Fibroblast of skin of scalp (primary cell): ENCODE measurements at regions not wholly inside any gene's neighbourhood (a gene's known extent, or its start where the extent isn't known, plus 50 kb on each side); places are given as distances from the start of the nearest gene placed in this dataset.
"Not testable (repeated sequence)": the region's sequence is repeated elsewhere in the genome, so short reads cannot be mapped to it uniquely, and the experiment has no call there.

ENCODE experiments used
- DNase-seq: peaks from one replicate; pipeline ENCODE4 v3.0.0-alpha.2; 2013

DNA sequence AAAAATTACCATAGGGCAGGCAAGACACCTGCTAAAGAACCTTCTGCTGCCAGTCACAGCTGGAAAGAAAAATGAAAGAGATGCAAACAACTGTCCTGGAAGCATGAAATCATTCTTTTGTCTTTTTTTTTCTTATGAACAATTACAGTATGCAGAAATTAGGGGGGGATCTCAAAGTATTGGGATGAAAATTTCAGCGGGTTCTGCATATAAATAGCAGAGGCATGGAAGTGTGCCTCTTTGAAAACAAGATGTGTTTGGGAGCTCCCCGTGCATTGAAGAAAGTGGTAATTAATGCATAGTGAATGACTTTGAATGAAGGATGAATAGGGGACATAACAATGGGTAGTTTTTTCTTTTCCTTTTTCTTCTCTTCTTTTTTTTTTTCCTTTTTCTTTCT is 431.2 kb downstream of the SOX2 start:
- DNase-seq, result no peak

DNA sequence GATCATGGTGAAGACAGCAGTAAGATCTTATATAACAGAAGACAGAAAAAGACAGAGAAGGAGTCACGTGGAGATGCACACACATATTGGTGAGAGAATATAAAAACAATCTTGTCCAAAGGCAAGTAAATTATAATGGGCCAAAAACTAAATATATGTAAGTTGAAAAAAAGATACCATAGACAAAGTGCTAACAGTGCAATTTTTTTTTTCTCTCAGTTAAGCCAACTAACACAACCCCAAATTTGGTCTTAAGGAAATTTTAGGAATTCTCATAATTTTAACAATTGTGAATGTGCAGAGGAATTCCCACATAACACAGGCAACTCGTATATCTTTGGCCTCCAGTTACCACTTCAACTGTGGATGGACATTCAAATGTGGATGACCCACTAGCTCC is 432.2 kb downstream of the SOX2 start:
- DNase-seq, result no peak

- no peak for DNase-seq
Observed at GRCh38 chr3:182148360-182148759, 436.6 kb downstream of the SOX2 start.

- no peak for DNase-seq
Observed at GRCh38 chr3:182149594-182149993, 437.9 kb downstream of the SOX2 start.

GRCh38 chr3:182156326-182156725 is 444.6 kb downstream of the SOX2 start:
- not testable (repeated sequence) for DNase-seq

DNA sequence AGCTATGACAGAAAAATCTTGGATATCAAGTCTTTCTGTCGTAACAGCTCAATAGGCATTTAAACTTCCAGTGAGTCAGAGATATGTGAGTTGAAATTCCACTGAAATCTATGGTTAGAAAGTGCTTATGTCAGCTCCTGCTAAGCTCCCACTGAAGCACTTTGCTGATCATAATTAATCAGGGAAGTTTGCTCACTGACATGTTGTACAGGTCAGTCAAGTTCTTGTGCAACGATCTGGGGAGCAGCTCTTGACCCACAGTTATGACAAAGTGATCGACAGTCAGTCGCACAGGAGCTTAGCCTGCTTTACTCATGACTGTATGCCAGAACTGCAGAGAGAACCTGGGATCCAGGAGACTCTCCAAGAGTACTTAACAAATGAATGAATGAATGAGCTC is 453.5 kb downstream of the SOX2 start:
- DNase-seq, result peak; percentile 8

DNA sequence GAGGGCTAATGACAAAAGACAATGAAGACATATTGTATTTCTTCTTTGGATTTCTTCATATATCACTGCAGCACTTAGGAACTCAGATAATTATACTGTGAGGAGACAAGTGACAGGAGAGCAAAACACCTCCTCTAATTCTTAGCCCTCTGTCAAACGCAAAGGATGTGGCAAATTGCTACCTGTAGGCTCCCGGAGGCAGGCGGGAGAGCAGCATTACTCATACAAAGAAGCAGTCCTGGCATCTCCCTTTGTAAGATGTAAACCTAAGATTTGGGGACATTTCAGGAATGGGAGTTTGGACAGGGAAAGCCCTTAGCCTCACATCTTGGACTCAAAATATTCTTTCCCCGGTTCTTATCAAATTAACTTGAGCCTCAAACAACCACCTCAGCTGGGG is 460.8 kb downstream of the SOX2 start:
- no peak for DNase-seq

GRCh38 chr3:182178488-182179200 is 466.9 kb downstream of the SOX2 start:
- DNase-seq, result no peak

- DNase-seq, result no peak
Observed at GRCh38 chr3:182179631-182180030, 467.9 kb downstream of the SOX2 start.

DNA sequence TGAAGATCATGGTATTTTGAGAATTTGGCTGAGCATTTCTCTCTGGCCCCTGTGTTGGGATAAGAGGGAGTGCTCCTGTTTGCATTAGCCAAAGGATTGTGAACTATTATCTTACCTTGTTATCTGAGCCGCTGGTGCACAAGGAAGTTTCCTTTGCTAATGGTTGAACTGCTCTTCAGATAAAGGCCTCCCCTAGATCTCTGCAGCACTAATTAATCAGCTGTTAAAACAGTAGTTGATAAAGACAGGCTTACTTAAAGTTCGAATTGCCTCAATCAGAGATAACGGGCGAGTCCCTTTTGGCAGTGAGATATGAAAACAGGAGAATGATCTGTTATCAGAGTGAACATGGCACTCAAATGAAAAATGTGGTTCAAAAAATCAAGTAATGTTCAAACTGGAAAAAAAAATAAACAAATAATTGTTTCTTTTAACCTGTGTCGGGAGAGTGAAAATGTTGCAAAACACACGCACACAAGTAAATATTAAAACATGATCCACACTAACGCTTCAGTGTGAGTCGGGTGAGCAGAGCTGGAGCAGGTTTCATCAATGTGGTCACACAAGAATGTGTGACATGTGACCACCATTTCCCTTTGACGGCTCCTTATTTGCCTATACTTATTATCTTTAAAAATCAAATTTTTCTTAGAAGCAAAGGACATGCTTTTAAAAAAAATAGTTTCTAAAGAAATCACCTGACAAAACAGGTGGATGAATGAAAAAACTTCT is 469.1 kb downstream of the SOX2 start:
- DNase-seq, result no peak

DNA sequence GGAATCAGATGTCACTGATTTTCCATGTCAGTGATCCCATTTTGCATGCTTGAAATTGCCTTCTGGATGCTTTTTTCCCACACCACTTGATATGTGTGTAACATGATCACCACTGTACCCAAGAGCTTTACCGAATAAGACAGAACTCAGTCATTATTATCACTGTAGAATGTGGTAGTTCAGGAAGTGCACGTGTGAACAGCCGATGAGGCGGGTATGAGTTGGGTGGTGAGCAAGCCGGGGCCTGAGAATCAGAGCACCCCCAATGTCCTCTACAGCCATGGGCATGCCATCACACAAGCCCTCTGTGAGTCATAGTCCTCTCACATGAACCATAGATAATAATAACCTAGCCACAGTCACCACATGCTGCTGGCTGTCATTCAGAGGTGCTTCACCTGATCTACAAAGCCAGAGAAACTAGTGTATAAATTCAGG is 470.8 kb downstream of the SOX2 start:
- peak; percentile 6 for DNase-seq

GRCh38 chr3:182183716-182184430 is 472.1 kb downstream of the SOX2 start:
- DNase-seq, result peak; percentile 52

- DNase-seq, result no peak
Observed at GRCh38 chr3:182185313-182185712, 473.6 kb downstream of the SOX2 start.

- DNase-seq, result no peak
Observed at GRCh38 chr3:182190056-182190455, 478.3 kb downstream of the SOX2 start.

DNA sequence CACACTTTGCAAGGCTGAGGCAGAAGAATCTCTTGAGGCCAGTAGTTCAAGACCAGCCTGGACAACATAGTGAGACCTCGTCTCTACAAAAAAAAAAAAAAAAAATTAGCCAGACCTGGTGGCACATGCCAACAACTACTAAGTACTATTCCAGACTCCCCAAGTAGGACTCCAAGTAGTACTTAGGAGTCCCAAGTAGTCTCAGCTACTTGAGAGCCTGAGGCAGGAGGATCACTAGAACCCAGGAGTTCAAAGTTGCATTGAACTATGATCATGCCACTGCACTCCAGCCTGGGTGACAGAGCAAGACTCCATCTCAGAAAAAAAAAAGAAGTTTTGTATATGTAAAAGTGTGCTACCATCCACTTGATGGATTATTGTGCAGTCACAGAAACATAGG is 486.6 kb downstream of the SOX2 start:
- no peak for DNase-seq

- no peak for DNase-seq
Observed at GRCh38 chr3:182201456-182202168, 489.9 kb downstream of the SOX2 start.

GRCh38 chr3:182212479-182213076 is 500.9 kb downstream of the SOX2 start:
- DNase-seq, result peak; percentile 40

DNA sequence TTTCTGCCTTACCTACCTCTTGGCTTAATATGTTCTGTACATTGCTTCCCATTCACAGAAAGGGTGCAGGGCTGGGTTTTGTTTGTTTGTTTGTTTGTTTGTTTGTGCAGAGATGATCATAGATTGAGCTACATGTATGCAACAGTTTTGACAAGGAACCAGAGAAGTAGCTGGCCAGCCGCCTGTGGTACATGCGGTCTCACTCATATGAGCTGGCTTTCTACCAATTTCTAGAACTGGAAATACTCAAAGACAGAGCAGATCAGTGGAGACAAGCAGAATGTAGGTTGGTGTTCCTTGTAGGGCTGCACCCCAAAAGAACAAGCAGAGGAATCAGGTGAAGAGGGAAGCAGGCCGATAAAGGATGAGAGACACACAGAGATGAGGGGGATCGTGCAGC is 502.7 kb downstream of the SOX2 start:
- peak; percentile 2 for DNase-seq

DNA sequence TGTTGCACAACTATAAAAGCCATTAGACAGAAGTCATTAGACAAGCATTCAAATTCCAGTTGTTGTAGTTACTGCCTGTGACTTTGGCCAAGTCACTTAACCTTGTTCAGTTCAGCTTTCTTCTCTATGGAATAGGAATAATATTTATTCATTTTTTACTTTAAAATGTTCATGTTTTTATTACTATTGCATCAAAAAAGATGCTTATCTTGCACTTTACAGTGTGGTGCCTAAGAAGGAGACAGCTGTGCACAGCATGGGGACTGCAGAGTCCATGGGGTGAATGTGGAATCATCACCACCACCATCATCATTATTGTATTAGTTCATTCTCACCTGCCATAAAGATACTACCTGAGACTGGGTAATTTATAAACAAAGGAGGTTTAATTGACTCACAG is 504.2 kb downstream of the SOX2 start:
- DNase-seq, result no peak

DNA sequence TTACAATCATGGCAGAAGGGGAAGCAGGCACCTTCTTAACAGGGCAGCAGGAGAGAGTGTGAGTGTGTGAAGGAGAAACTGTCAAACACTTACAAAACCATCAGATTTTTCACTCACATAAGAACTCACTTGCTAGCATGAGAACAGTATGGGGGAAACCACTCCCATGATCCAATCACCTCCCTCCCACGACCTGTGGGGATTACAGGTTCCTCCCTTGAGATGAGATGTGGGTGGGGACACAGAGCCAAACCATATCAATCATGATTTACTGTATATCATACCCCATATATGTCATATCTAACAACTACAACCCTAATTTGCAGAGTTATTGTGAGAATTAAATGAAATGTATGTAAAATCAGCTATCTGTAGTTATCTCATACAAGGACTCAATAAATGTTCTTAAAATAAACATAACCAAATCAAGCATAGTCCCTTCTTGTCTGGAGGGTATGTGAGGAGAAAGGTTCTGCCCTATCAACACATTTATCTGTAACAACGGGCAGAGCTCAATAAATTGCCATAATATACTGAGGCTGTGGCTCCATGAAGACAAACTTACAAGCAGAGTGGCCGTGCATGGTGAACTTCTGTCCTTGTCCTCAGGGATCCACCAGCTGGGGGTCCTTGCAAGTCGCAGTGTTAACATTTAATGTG is 504.7 kb downstream of the SOX2 start:
- DNase-seq, result no peak

DNA sequence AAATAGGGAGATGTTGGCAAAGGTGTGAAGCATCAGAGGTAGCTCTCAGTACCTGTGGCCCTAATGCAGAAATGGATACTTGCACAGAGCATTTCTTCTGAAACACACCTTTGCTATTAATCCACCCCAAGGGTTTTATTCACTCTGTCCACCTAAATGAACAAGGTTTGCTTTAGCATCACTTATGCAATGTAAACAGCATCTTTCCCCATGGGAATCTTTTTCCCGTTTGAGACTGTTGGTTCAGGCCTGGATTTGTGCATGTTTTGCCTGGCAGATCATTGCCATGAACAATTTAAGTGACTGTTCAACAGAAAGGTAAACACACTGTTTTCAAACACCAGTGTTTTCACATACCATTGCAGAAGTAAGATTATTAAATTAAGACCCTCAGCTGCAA is 508.3 kb downstream of the SOX2 start:
- DNase-seq, result no peak

- DNase-seq, result no peak
Observed at GRCh38 chr3:182220471-182220870, 508.7 kb downstream of the SOX2 start.
